GM18508 (cell line): ENCODE measurements at regions not wholly inside any gene's neighbourhood (a gene's known extent, or its start where the extent isn't known, plus 50 kb on each side); places are given as distances from the start of the nearest gene placed in this dataset.
A peak's percentile ranks its signal among the peaks of the same experiment; 100 is the strongest.
"Not testable (repeated sequence)": the region's sequence is repeated elsewhere in the genome, so short reads cannot be mapped to it uniquely, and the experiment has no call there.

ENCODE experiments used
- ATAC-seq: cut with Tn5 transposase; IDR thresholded peaks from one replicate; pipeline ENCODE4 v1.9.1; 2021; ENCODE audit warnings: moderate number of reproducible peaks; ENCODE audit not compliant: insufficient read depth, unreplicated experiment

- ATAC-seq = no peak
Measured at GRCh38 chr1:242827538-242827937, 303.0 kb upstream of the PLD5 start.

GRCh38 chr1:242826701-242827336 lies 302.3 kb upstream of the PLD5 start:
- ATAC-seq = no peak

- no peak for ATAC-seq
Measured at GRCh38 chr1:242824435-242824834, 299.9 kb upstream of the PLD5 start.

GRCh38 chr1:242813490-242814091 lies 289.1 kb upstream of the PLD5 start:
- ATAC-seq = peak; percentile 95

- ATAC-seq = no peak
Measured at GRCh38 chr1:242811092-242811840, 286.8 kb upstream of the PLD5 start.

GRCh38 chr1:242806324-242806723 lies 281.8 kb upstream of the PLD5 start:
- ATAC-seq = no peak

- not testable (repeated sequence) for ATAC-seq
Measured at GRCh38 chr1:242805360-242805759, 280.9 kb upstream of the PLD5 start.

- no peak for ATAC-seq
Measured at GRCh38 chr1:242802973-242803372, 278.5 kb upstream of the PLD5 start.

GRCh38 chr1:242800521-242800920 lies 276.0 kb upstream of the PLD5 start:
- no peak for ATAC-seq

GRCh38 chr1:242797856-242798255 lies 273.4 kb upstream of the PLD5 start:
- ATAC-seq = no peak

GRCh38 chr1:242788771-242789170 lies 264.3 kb upstream of the PLD5 start:
- ATAC-seq = peak; percentile 88

- ATAC-seq = no peak
Measured at GRCh38 chr1:242787968-242788367, 263.5 kb upstream of the PLD5 start.

- ATAC-seq = no peak
Measured at GRCh38 chr1:242784807-242785206, 260.3 kb upstream of the PLD5 start.

GRCh38 chr1:242784084-242784483 lies 259.6 kb upstream of the PLD5 start:
- peak; percentile 54 for ATAC-seq

GRCh38 chr1:242774256-242774655 lies 249.8 kb upstream of the PLD5 start:
- ATAC-seq = no peak

GRCh38 chr1:242770366-242770765 lies 245.9 kb upstream of the PLD5 start:
- no peak for ATAC-seq

- no peak for ATAC-seq
Measured at GRCh38 chr1:242764161-242764560, 239.7 kb upstream of the PLD5 start.

- ATAC-seq = no peak
Measured at GRCh38 chr1:242761556-242761955, 237.1 kb upstream of the PLD5 start.

- no peak for ATAC-seq
Measured at GRCh38 chr1:242754926-242755325, 230.4 kb upstream of the PLD5 start.

- no peak for ATAC-seq
Measured at GRCh38 chr1:242754125-242754524, 229.6 kb upstream of the PLD5 start.

- ATAC-seq = no peak
Measured at GRCh38 chr1:242747233-242747632, 222.7 kb upstream of the PLD5 start.

- no peak for ATAC-seq
Measured at GRCh38 chr1:242745079-242745478, 220.6 kb upstream of the PLD5 start.
